K562 (cell line): ENCODE measurements at regions not wholly inside any gene's neighbourhood (a gene's known extent, or its start where the extent isn't known, plus 50 kb on each side); places are given as distances from the start of the nearest gene placed in this dataset.

Source experiments
- BRD4 ChIP-seq: fragments of 200-600 bp; sonication (generic); IDR thresholded peaks from 2 replicates; pipeline ENCODE4 v1.6.1; 2017; ENCODE audit warnings: inconsistent platforms
- FOXK1 ChIP-seq: sonication (generic); formaldehyde crosslinking; IDR thresholded peaks from 2 replicates; pipeline ENCODE4 v1.8.0; 2022; ENCODE audit warnings: missing genetic modification reagents, mild to moderate bottlenecking, borderline replicate concordance
- HDAC2 ChIP-seq: fragments of 450-650 bp; IDR thresholded peaks from 2 replicates; pipeline ENCODE4 v1.6.1; 2016; ENCODE audit warnings: mild to moderate bottlenecking
- MYNN ChIP-seq, 2 experiments: sonication (generic); formaldehyde crosslinking in 1 of 2; IDR thresholded peaks; 2 replicates each; pipeline versions ENCODE4 v1.5.0 to v1.6.1; 2016 to 2020; ENCODE audit warnings: antibody characterized with exemption in 1 of 2, missing genetic modification reagents in 1 of 2
- ZKSCAN8 ChIP-seq: fragments of 200-800 bp; sonication (Bioruptor generic); IDR thresholded peaks from 2 replicates; pipeline ENCODE4 v1.6.1; 2016; ENCODE audit warnings: missing genetic modification characterization, missing compliant biosample characterization
- TF ChIP-seq, protein P1 (sequence below): fragments of 450-650 bp; IDR thresholded peaks from 2 replicates; pipeline ENCODE4 v1.6.1; 2016; ENCODE audit warnings: low read depth
- TF ChIP-seq, protein P2 (sequence below): fragments of 450-650 bp; IDR thresholded peaks from 2 replicates; pipeline ENCODE4 v1.6.1; 2014; ENCODE audit warnings: low read depth, mild to moderate bottlenecking, moderate library complexity, borderline replicate concordance
- TF ChIP-seq, protein P3 (sequence below): fragments of 250-450 bp; sonication (Bioruptor Pico); IDR thresholded peaks from 2 replicates; pipeline ENCODE4 v1.5.0; 2021; ENCODE audit warnings: mild to moderate bottlenecking, borderline replicate concordance
- TF ChIP-seq, protein P4 (sequence below): fragments of 450-650 bp; formaldehyde crosslinking; IDR thresholded peaks from 2 replicates; pipeline ENCODE4 v1.4.0; 2022; ENCODE audit warnings: missing genetic modification characterization
- TF ChIP-seq, protein P5 (sequence below): fragments of 450-650 bp; formaldehyde crosslinking; IDR thresholded peaks from 2 replicates; pipeline ENCODE4 v1.4.0; 2020; ENCODE audit warnings: mild to moderate bottlenecking, moderate library complexity

DNA sequence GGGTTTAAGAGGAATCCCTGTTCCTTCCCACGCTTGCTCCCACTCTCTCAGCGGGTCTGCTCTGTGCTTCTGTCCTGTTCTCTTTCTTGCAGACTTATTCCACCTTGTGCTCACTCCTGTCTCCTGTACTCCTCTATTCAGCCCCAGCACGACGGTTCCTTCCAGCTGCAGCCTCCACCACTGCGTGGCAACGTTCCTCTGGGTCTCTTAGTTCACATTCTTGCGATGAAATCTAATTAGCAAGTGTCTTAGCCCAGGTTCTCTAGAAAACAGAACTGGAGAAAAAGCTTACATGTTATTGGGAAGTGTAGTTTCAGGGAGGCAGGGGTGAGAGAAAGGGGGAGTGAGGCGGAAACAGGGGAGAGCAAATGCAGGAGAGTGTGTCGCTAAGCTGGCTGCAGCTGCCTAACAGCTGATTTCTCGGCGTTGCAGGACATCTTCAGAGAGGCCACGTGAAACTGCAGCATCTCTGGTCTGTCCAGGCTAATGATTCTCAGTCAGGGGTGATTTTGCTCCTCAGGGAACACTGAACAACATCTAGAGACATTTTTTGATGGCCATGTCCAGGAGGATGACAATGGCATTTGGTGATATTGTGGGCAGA, 213.2 kb upstream of the NLRP1 start (continued):
- TF ChIP-seq, protein P1, sequence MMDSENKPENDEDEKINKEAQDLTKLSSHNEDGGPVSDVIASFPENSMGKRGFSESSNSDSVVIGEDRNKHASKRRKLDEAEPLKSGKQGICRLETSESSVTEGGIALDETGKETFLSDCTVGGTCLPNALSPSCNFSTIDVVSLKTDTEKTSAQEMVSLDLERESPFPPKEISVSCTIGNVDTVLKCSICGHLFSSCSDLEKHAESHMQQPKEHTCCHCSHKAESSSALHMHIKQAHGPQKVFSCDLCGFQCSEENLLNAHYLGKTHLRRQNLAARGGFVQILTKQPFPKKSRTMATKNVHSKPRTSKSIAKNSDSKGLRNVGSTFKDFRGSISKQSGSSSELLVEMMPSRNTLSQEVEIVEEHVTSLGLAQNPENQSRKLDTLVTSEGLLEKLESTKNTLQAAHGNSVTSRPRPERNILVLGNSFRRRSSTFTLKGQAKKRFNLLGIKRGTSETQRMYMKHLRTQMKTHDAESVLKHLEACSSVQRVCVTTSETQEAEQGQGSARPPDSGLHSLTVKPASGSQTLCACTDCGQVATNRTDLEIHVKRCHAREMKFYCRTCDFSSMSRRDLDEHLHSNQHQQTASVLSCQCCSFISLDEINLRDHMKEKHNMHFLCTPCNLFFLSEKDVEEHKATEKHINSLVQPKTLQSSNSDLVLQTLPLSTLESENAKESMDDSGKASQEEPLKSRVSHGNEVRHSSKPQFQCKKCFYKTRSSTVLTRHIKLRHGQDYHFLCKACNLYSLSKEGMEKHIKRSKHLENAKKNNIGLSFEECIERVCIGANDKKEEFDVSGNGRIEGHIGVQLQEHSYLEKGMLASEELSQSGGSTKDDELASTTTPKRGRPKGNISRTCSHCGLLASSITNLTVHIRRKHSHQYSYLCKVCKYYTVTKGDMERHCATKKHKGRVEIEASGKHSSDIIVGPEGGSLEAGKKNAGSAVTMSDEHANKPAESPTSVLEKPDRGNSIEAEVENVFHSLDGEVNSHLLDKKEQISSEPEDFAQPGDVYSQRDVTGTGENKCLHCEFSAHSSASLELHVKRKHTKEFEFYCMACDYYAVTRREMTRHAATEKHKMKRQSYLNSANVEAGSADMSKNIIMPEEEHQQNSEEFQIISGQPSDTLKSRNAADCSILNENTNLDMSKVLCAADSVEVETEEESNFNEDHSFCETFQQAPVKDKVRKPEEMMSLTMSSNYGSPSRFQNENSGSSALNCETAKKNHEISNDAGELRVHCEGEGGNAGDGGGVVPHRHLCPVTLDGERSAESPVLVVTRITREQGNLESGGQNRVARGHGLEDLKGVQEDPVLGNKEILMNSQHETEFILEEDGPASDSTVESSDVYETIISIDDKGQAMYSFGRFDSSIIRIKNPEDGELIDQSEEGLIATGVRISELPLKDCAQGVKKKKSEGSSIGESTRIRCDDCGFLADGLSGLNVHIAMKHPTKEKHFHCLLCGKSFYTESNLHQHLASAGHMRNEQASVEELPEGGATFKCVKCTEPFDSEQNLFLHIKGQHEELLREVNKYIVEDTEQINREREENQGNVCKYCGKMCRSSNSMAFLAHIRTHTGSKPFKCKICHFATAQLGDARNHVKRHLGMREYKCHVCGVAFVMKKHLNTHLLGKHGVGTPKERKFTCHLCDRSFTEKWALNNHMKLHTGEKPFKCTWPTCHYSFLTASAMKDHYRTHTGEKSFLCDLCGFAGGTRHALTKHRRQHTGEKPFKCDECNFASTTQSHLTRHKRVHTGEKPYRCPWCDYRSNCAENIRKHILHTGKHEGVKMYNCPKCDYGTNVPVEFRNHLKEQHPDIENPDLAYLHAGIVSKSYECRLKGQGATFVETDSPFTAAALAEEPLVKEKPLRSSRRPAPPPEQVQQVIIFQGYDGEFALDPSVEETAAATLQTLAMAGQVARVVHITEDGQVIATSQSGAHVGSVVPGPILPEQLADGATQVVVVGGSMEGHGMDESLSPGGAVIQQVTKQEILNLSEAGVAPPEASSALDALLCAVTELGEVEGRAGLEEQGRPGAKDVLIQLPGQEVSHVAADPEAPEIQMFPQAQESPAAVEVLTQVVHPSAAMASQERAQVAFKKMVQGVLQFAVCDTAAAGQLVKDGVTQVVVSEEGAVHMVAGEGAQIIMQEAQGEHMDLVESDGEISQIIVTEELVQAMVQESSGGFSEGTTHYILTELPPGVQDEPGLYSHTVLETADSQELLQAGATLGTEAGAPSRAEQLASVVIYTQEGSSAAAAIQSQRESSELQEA: no peak
- TF ChIP-seq ZKSCAN8 (no peak), BRD4 (no peak), MYNN (IDR thresholded peaks at IDR 0.05) (no peak), MYNN (CRISPR knock-in tag; IDR thresholded peaks at IDR 0.05) (no peak), HDAC2 (no peak), FOXK1 (CRISPR knock-in tag) (no peak)
- TF ChIP-seq, protein P2, sequence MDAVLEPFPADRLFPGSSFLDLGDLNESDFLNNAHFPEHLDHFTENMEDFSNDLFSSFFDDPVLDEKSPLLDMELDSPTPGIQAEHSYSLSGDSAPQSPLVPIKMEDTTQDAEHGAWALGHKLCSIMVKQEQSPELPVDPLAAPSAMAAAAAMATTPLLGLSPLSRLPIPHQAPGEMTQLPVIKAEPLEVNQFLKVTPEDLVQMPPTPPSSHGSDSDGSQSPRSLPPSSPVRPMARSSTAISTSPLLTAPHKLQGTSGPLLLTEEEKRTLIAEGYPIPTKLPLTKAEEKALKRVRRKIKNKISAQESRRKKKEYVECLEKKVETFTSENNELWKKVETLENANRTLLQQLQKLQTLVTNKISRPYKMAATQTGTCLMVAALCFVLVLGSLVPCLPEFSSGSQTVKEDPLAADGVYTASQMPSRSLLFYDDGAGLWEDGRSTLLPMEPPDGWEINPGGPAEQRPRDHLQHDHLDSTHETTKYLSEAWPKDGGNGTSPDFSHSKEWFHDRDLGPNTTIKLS: no peak
- TF ChIP-seq, protein P3, sequence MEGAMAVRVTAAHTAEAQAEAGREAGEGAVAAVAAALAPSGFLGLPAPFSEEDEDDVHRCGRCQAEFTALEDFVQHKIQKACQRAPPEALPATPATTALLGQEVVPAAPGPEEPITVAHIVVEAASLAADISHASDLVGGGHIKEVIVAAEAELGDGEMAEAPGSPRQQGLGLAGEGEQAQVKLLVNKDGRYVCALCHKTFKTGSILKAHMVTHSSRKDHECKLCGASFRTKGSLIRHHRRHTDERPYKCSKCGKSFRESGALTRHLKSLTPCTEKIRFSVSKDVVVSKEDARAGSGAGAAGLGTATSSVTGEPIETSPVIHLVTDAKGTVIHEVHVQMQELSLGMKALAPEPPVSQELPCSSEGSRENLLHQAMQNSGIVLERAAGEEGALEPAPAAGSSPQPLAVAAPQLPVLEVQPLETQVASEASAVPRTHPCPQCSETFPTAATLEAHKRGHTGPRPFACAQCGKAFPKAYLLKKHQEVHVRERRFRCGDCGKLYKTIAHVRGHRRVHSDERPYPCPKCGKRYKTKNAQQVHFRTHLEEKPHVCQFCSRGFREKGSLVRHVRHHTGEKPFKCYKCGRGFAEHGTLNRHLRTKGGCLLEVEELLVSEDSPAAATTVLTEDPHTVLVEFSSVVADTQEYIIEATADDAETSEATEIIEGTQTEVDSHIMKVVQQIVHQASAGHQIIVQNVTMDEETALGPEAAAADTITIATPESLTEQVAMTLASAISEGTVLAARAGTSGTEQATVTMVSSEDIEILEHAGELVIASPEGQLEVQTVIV (CRISPR knock-in tag): no peak
- TF ChIP-seq, protein P4, sequence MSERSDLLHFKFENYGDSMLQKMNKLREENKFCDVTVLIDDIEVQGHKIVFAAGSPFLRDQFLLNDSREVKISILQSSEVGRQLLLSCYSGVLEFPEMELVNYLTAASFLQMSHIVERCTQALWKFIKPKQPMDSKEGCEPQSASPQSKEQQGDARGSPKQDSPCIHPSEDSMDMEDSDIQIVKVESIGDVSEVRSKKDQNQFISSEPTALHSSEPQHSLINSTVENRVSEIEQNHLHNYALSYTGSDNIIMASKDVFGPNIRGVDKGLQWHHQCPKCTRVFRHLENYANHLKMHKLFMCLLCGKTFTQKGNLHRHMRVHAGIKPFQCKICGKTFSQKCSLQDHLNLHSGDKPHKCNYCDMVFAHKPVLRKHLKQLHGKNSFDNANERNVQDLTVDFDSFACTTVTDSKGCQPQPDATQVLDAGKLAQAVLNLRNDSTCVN (CRISPR knock-in tag): no peak
- TF ChIP-seq, protein P5, sequence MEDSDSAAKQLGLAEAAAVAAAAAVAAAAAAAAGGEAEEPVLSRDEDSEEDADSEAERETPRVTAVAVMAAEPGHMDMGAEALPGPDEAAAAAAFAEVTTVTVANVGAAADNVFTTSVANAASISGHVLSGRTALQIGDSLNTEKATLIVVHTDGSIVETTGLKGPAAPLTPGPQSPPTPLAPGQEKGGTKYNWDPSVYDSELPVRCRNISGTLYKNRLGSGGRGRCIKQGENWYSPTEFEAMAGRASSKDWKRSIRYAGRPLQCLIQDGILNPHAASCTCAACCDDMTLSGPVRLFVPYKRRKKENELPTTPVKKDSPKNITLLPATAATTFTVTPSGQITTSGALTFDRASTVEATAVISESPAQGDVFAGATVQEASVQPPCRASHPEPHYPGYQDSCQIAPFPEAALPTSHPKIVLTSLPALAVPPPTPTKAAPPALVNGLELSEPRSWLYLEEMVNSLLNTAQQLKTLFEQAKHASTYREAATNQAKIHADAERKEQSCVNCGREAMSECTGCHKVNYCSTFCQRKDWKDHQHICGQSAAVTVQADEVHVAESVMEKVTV: no peak
